ENCODE measurements at regions not wholly inside any gene's neighbourhood (a gene's known extent, or its start where the extent isn't known, plus 50 kb on each side); places are given as distances from the start of the nearest gene placed in this dataset.

GRCh38 chr18:61722247-61722646 lies 170.6 kb downstream of the RNF152 start:
- H4K20me1 ChIP-seq (replicated peaks; ENCODE audit: control insufficient read depth, extremely low read depth, insufficient read depth, low read length): no peaks in the 10 kb centered on the region
- H3K79me2 ChIP-seq (ENCODE audit: control insufficient read depth, insufficient read depth, low read length): no peaks in the 10 kb centered on the region
- H3K4me1 ChIP-seq (ENCODE audit: control insufficient read depth, extremely low read depth, insufficient read depth, low read length): peaks cover 20% of the 10 kb centered on the region
- POLR2A ChIA-PET: no interaction called here
- intact Hi-C loops (cut with micrococcal nuclease): no loop called here
- H3K27me3 ChIP-seq (ENCODE audit: control insufficient read depth in 2 of 2, insufficient read depth in 2 of 2, low read length in 2 of 2): no peaks in the 10 kb centered on the region
- no peak overlapping the region for H3K9ac ChIP-seq (replicated peaks; ENCODE audit: extremely low read depth, insufficient read depth, low read length)
- no TSS peak for BruUV-seq (replicated peaks)
- no peak overlapping the region for H3K4me3 ChIP-seq (replicated peaks in 1 of 3; ENCODE audit: insufficient read depth in 1 of 3, low read depth in 1 of 3, low read length in 3 of 3)
- H3K4me2 ChIP-seq (ENCODE audit: insufficient read depth, low read length): no peak overlapping the region
- DNase-seq (ENCODE audit: low read depth, low spot score): no peak
- CTCF ChIA-PET: interaction anchor here (1.4 kb wide), 1 partner anchor 11 kb away, joined by 3 read pairs; no protein-coding TSS in a partner anchor
- H3K36me3 ChIP-seq (ENCODE audit: control insufficient read depth in 2 of 2, extremely low read depth in 1 of 2, insufficient read depth in 2 of 2, low read length in 2 of 2): no peaks in the 10 kb centered on the region
- no peak overlapping the region for H3K27ac ChIP-seq (ENCODE audit: insufficient read depth, low read depth, low read length)
- H3K9me3 ChIP-seq (replicated peaks; ENCODE audit: control insufficient read depth, insufficient read depth, low read length): no peaks in the 10 kb centered on the region
- no peak overlapping the region for H2AFZ ChIP-seq (ENCODE audit: low read depth, low read length)
- no peaks in the 10 kb centered on the region for H3K9me1 ChIP-seq (replicated peaks; ENCODE audit: control insufficient read depth, extremely low read depth, insufficient read depth, low read length)
- dilution Hi-C loops (cut with MboI; ENCODE audit: extremely low pct_ligation_motif_present, low sequenced_read_pairs): no loop called here
- TF ChIP-seq POLR2AphosphoS5 (IDR thresholded peaks at IDR 0.05; ENCODE audit: insufficient read depth, low read depth, low read length) (no peak), MYC (IDR thresholded peaks at IDR 0.05; ENCODE audit: low read depth, low read length) (no peak), EZH2 (IDR thresholded peaks at IDR 0.05; ENCODE audit: borderline replicate concordance, low read depth, low read length, severe bottlenecking) (no peak), CTCF (IDR thresholded peaks at IDR 0.05; ENCODE audit: extremely low read depth in 1 of 2, insufficient read depth in 1 of 2, low read depth in 1 of 2, low read length in 2 of 2) (no peak), POLR2A (IDR thresholded peaks at IDR 0.05; ENCODE audit: low read depth, low read length) (no peak), FOS (IDR thresholded peaks at IDR 0.05; ENCODE audit: borderline replicate concordance, insufficient read depth, low read length) (no peak), JUN (IDR thresholded peaks at IDR 0.05; ENCODE audit: borderline replicate concordance, insufficient read depth, insufficient read length, low read depth) (no peak), GATA2 (IDR thresholded peaks at IDR 0.05; ENCODE audit: insufficient read depth, insufficient read length, low read depth, low read length) (no peak)
- TF ChIP-seq, protein P1, sequence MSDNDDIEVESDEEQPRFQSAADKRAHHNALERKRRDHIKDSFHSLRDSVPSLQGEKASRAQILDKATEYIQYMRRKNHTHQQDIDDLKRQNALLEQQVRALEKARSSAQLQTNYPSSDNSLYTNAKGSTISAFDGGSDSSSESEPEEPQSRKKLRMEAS (IDR thresholded peaks at IDR 0.05; ENCODE audit: insufficient read depth, insufficient read length): no peak
- no peak for FAIRE-seq

All from endothelial cell of umbilical vein (primary cell).